ENCODE measurements at regions not wholly inside any gene's neighbourhood (a gene's known extent, or its start where the extent isn't known, plus 50 kb on each side); places are given as distances from the start of the nearest gene placed in this dataset.
"Not testable (repeated sequence)": the region's sequence is repeated elsewhere in the genome, so short reads cannot be mapped to it uniquely, and the experiment has no call there.

DNA sequence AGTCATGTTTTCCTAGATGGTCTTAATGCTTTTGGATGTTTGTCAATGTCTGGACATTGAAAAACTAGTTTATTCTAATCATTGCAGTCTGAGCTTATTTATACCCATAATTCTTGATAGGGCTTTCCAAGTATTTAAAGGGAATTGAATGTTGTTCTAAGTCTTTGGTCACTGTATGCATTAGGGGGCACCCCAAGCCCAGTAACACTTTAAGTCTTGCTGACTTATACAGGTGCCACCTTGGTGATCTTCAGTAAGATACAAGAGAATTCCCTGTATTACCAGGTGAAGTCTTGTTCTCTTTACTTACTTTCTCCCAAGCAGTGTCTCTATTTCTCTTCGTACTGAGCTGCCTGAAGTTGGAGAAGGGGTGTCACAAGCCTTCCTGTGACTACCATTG is 250.1 kb upstream of the OR4C13 start:
- TF ChIP-seq EZH2 (IDR thresholded peaks at IDR 0.05); POLR2AphosphoS5 (IDR thresholded peaks at IDR 0.05; ENCODE audit: borderline replicate concordance, low read depth, low read length); FOXP2 (optimal IDR thresholded peaks at IDR 0.05; ENCODE audit: control extremely low read depth, extremely low read length, insufficient read depth): not testable (repeated sequence)
